Vagina (tissue), 2 donors: ENCODE measurements at regions not wholly inside any gene's neighbourhood (a gene's known extent, or its start where the extent isn't known, plus 50 kb on each side); places are given as distances from the start of the nearest gene placed in this dataset.

Experiments
- CTCF ChIP-seq, 3 experiments: fragments of 450-650 bp in 2 of 3; fragments of 200-600 bp in 1 of 3; sonication (generic) in 1 of 3; IDR thresholded peaks; one replicate each; pipeline ENCODE4 v1.5.1; 2017 to 2019; ENCODE audit warnings: antibody characterized with exemption in 3 of 3, mild to moderate bottlenecking in 2 of 3, moderate library complexity in 2 of 3
- POLR2A ChIP-seq, 2 donors: fragments of 450-650 bp; IDR thresholded peaks; one replicate each; pipeline ENCODE4 v1.6.1; 2017; ENCODE audit warnings: antibody characterized with exemption in 2 of 2, mild to moderate bottlenecking in 2 of 2, moderate library complexity in 2 of 2

- no peak for TF ChIP-seq POLR2A (IDR thresholded peaks at IDR 0.05)
- no peak for TF ChIP-seq CTCF (IDR thresholded peaks at IDR 0.05)
Measured at GRCh38 chr1:99086057-99086456, 81.4 kb upstream of the PLPPR5 start.
